ENCODE measurements at regions not wholly inside any gene's neighbourhood (a gene's known extent, or its start where the extent isn't known, plus 50 kb on each side); places are given as distances from the start of the nearest gene placed in this dataset. TPM values are rescaled to one million over a fixed set of nuclear protein-coding genes. Genes with fewer than 3 reads are reported as not detected.

- H3K9me3 ChIP-seq (ENCODE audit: low read depth): no peaks in the 10 kb centered on the region
- H3K9me2 ChIP-seq (ENCODE audit: insufficient read depth): no peaks in the 10 kb centered on the region
- no peak for DNase-seq
- H3K4me1 ChIP-seq (ENCODE audit: insufficient read depth): no peaks in the 10 kb centered on the region
- H3K4me2 ChIP-seq (ENCODE audit: unreplicated experiment): no peak overlapping the region
- no peaks in the 10 kb centered on the region for H4K20me1 ChIP-seq (ENCODE audit: insufficient read depth)
- TF ChIP-seq EZH2 (IDR thresholded peaks at IDR 0.05; ENCODE audit: insufficient read depth, poor library complexity, severe bottlenecking) (no peak), EZH2phosphoT487 (IDR thresholded peaks at IDR 0.05; ENCODE audit: insufficient read depth, low read depth) (no peak)
- H3F3A ChIP-seq (ENCODE audit: insufficient read depth): no peaks in the 10 kb centered on the region
- H3K36me3 ChIP-seq (ENCODE audit: low read depth): no peaks in the 10 kb centered on the region
- in situ Hi-C loops (cut with MboI): no loop called here
- no peak overlapping the region for H3K4me3 ChIP-seq
- H3K27ac ChIP-seq: no peak overlapping the region
- 0 out of 2 replicates have a peak, but pooled peaks cover 5% of the 10 kb centered on the region for H3K27me3 ChIP-seq (replicated peaks; ENCODE audit: insufficient read depth)
- no peak overlapping the region for H3K9ac ChIP-seq
- no peak overlapping the region for H2AFZ ChIP-seq
- H3K79me2 ChIP-seq (ENCODE audit: insufficient read depth): no peaks in the 10 kb centered on the region
- WGBS, 2 experiments (ENCODE audit: low coverage in 1 of 2, low lambda C conversion rate in 2 of 2, missing lambda C conversion rate in 2 of 2): 24 to 25% methylated on average over 3 of the region's 3 CpGs
These were observed 51.5 kb upstream of the PTPRT start for GRCh38 chr20:43241057-43241702.

Small RNA genes in the stretch of these regions (small RNA-seq; reads per million reads assigned to genes)
- gene RF00426 (ENCODE audit: low read depth, low replicate concordance): not detected

Measured in GM23248 (cell line).